Upper lobe of right lung (tissue), 1 donor: ENCODE measurements at regions not wholly inside any gene's neighbourhood (a gene's known extent, or its start where the extent isn't known, plus 50 kb on each side); places are given as distances from the start of the nearest gene placed in this dataset.

Experiments
- ATAC-seq: fragments of 200-7000 bp; cut with Tn5 transposase; one replicate; pipeline ENCODE4 v1.9.1; 2020; ENCODE audit warnings: mild to moderate bottlenecking, moderate library complexity
- DNase-seq: peaks from one replicate; pipeline ENCODE4 v3.0.0-alpha.2; 2020
- H3K27ac ChIP-seq: fragments of 200-600 bp; one replicate; pipeline ENCODE4 v1.8.0; 2022
- H3K27me3 ChIP-seq: fragments of 200-600 bp; one replicate; pipeline ENCODE4 v1.8.0; 2022; ENCODE audit warnings: mild to moderate bottlenecking
- H3K36me3 ChIP-seq: fragments of 200-600 bp; one replicate; pipeline ENCODE4 v1.8.0; 2022
- H3K4me1 ChIP-seq: fragments of 200-600 bp; one replicate; pipeline ENCODE4 v1.8.0; 2022
- H3K4me3 ChIP-seq: fragments of 200-600 bp; one replicate; pipeline ENCODE4 v1.8.0; 2022; ENCODE audit warnings: mild to moderate bottlenecking
- H3K9me3 ChIP-seq: fragments of 200-600 bp; one replicate; pipeline ENCODE4 v1.8.0; 2022
- intact Hi-C: fragments of 100-400 bp; cut with DNase I; formaldehyde crosslinking; loops from one replicate; pipeline ENCODE4 v1.11.0; 2022
- TF ChIP-seq, protein P1 (sequence below): fragments of 200-600 bp; IDR thresholded peaks from one replicate; pipeline ENCODE4 v1.8.0; 2022; ENCODE audit warnings: antibody characterized with exemption
- donor health status: DM: no; HTN: yes; CAD: no; lungs with severe emphysema.

DNA sequence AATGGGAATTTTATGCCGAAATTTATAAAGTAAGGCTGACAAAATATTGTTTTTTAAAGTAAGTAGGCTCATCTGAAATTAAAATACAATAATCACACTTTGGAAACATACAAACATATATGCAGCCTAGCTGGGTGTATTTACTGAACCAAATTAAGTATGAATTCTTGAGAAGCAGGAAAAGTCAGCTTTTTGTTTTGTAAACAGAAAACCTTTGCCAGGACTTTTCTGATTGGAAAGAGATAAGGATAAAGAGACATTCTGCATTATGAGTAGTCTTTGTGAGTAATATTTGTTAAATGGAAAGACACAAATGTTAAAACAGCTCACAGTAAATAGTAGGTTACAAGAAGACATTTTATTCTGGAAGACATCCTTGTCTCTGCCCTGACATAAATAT lies 1380.8 kb downstream of the GRIK2 start:
- H3K27me3 ChIP-seq = no peaks in the 10 kb centered on the region
- no peaks in the 10 kb centered on the region for H3K36me3 ChIP-seq
- no peaks in the 10 kb centered on the region for H3K9me3 ChIP-seq
- no peaks in the 10 kb centered on the region for H3K4me1 ChIP-seq
- H3K27ac ChIP-seq = no peak overlapping the region
- intact Hi-C loops = no loop called here
- no peak for DNase-seq
- TF ChIP-seq, protein P1, sequence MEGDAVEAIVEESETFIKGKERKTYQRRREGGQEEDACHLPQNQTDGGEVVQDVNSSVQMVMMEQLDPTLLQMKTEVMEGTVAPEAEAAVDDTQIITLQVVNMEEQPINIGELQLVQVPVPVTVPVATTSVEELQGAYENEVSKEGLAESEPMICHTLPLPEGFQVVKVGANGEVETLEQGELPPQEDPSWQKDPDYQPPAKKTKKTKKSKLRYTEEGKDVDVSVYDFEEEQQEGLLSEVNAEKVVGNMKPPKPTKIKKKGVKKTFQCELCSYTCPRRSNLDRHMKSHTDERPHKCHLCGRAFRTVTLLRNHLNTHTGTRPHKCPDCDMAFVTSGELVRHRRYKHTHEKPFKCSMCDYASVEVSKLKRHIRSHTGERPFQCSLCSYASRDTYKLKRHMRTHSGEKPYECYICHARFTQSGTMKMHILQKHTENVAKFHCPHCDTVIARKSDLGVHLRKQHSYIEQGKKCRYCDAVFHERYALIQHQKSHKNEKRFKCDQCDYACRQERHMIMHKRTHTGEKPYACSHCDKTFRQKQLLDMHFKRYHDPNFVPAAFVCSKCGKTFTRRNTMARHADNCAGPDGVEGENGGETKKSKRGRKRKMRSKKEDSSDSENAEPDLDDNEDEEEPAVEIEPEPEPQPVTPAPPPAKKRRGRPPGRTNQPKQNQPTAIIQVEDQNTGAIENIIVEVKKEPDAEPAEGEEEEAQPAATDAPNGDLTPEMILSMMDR = no peak
- H3K4me3 ChIP-seq = no peak overlapping the region
- no peak for ATAC-seq

GRCh38 chr6:102773636-102774035 lies 1380.1 kb downstream of the GRIK2 start:
- ATAC-seq (no peak), DNase-seq (no peak)
- no peaks in the 10 kb centered on the region for H3K4me1 ChIP-seq
- TF ChIP-seq, protein P1 = no peak
- H3K36me3 ChIP-seq = no peaks in the 10 kb centered on the region
- H3K27me3 ChIP-seq = no peaks in the 10 kb centered on the region
- no peak overlapping the region for H3K4me3 ChIP-seq
- intact Hi-C loops = no loop called here
- no peak overlapping the region for H3K27ac ChIP-seq
- no peaks in the 10 kb centered on the region for H3K9me3 ChIP-seq

DNA sequence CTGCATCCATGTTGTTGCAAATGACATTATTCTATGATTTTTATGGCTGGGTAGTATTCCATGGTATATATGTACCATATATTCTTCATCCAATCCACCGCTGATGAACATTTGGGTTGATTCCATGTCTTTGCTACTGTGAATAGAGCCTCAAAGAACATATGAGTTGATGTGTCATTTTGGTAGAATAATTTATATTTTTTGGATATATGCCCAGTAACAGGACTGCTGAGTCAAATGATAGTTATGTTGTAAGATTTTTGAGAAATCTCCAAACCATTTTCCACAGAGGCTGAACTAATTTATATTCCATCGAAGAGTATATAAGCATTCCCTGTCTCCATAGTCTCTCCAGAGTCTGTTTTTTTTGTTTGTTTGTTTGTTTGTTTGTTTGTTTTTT lies 1373.5 kb downstream of the GRIK2 start:
- TF ChIP-seq, protein P1 = no peak
- H3K9me3 ChIP-seq = no peaks in the 10 kb centered on the region
- H3K4me3 ChIP-seq = no peak overlapping the region
- ATAC-seq = no peak
- no peaks in the 10 kb centered on the region for H3K27me3 ChIP-seq
- intact Hi-C loops = no loop called here
- H3K27ac ChIP-seq = no peak overlapping the region
- DNase-seq = no peak
- no peaks in the 10 kb centered on the region for H3K36me3 ChIP-seq
- H3K4me1 ChIP-seq = no peaks in the 10 kb centered on the region

GRCh38 chr6:102764317-102764716 lies 1370.8 kb downstream of the GRIK2 start:
- Histone ChIP-seq H3K9me3 (no peaks in the 10 kb centered on the region), H3K27me3 (no peaks in the 10 kb centered on the region), H3K4me1 (no peaks in the 10 kb centered on the region), H3K4me3 (no peak overlapping the region), H3K27ac (no peak overlapping the region), H3K36me3 (no peaks in the 10 kb centered on the region)
- intact Hi-C loops = no loop called here
- DNase-seq = no peak
- TF ChIP-seq, protein P1 = no peak
- ATAC-seq = no peak

DNA sequence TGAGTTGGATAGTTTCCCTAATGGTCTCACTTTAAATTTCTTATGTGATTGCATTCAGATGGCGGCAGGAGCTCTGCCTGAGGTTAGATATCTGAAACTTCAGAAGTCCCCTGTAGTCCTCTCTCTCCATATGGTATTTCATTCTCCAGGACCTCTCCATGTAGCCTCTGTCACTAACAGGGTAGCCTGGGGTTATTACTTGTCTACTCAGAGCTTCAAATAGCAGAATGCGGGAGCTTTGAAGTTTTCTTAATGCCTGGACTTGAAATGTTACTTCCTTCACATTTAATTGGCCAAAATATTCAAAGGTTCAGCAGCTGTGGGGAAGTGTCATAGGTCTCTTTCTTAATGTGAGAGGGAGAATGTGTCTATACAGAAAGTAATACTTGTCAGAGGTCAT lies 1370.4 kb downstream of the GRIK2 start:
- ATAC-seq = no peak
- TF ChIP-seq, protein P1 = no peak
- H3K4me1 ChIP-seq = no peaks in the 10 kb centered on the region
- no peaks in the 10 kb centered on the region for H3K27me3 ChIP-seq
- no peak for DNase-seq
- intact Hi-C loops = no loop called here
- no peak overlapping the region for H3K27ac ChIP-seq
- H3K9me3 ChIP-seq = no peaks in the 10 kb centered on the region
- no peak overlapping the region for H3K4me3 ChIP-seq
- H3K36me3 ChIP-seq = no peaks in the 10 kb centered on the region

DNA sequence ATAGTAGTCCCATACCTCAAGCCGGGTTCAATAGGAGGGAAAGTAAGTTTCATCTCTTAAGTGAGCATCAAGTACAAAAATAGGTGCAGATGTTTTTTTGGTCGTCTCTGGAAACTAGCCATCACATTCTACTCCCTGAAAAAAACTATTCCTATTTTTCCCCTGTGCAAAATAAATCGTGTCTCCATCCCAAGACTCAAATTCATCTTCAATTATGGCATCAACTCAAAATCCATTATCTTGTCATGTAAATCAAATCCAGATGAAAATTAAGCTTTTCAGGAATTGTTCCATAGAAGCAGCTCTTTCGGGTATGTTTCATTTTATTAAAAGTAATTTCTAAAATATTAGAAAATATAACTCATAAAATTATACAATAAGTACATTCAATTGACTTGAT lies 1368.4 kb downstream of the GRIK2 start:
- no peak overlapping the region for H3K4me3 ChIP-seq
- TF ChIP-seq, protein P1 = no peak
- no peaks in the 10 kb centered on the region for H3K36me3 ChIP-seq
- H3K27me3 ChIP-seq = no peaks in the 10 kb centered on the region
- intact Hi-C loops = no loop called here
- DNase-seq (no peak), ATAC-seq (no peak)
- no peaks in the 10 kb centered on the region for H3K4me1 ChIP-seq
- no peaks in the 10 kb centered on the region for H3K9me3 ChIP-seq
- H3K27ac ChIP-seq = no peak overlapping the region
